ENCODE measurements at regions not wholly inside any gene's neighbourhood (a gene's known extent, or its start where the extent isn't known, plus 50 kb on each side); places are given as distances from the start of the nearest gene placed in this dataset.

DNA sequence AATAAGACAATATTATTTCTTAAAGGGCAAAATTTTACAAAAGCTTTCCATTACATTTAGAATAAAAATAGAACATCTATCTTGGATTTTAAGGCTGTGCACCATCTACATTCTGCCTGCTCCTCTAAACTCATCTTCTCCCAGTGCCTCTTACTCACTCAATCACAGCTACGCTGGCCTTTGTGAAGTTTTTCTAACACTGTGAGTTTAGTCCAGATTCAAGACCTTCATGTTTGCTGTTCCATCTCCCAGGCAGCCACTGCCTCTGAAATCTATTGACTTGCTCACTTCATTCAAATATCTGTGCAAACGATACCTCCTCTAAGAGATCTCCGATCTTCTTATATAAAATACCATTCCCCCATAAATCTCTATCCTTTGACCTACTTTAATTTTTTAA, 673.4 kb upstream of the KIF2B start:
- Histone ChIP-seq H3K4me3 (replicated peaks in 1 of 4; ENCODE audit: control extremely low read depth in 1 of 4, insufficient read depth in 1 of 4, low read depth in 3 of 4, low read length in 4 of 4) (no peak overlapping the region), H3K36me3 (ENCODE audit: control insufficient read depth, insufficient read depth, low read length) (no peaks in the 10 kb centered on the region), H2AFZ (ENCODE audit: low read length) (no peak overlapping the region), H3K79me2 (ENCODE audit: control insufficient read depth, insufficient read depth, low read length) (no peaks in the 10 kb centered on the region), H3K4me1 (ENCODE audit: control insufficient read depth, extremely low read depth, insufficient read depth, low read length) (no peaks in the 10 kb centered on the region), H3K27ac (ENCODE audit: insufficient read depth, low read length) (no peak overlapping the region), H4K20me1 (ENCODE audit: control insufficient read depth, extremely low read depth, insufficient read depth, low read length) (no peaks in the 10 kb centered on the region), H3K27me3 (ENCODE audit: control insufficient read depth, insufficient read depth, low read length) (no peaks in the 10 kb centered on the region), H3K9me3 (ENCODE audit: control insufficient read depth, insufficient read depth, low read depth, low read length) (no peaks in the 10 kb centered on the region), H3K4me2 (ENCODE audit: extremely low read depth, insufficient read depth, low read length) (no peak overlapping the region), H3K9ac (ENCODE audit: insufficient read depth, low read length) (no peak overlapping the region)
- DNase-seq (ENCODE audit: low read depth in 2 of 2): no peak
- TF ChIP-seq, protein P1, sequence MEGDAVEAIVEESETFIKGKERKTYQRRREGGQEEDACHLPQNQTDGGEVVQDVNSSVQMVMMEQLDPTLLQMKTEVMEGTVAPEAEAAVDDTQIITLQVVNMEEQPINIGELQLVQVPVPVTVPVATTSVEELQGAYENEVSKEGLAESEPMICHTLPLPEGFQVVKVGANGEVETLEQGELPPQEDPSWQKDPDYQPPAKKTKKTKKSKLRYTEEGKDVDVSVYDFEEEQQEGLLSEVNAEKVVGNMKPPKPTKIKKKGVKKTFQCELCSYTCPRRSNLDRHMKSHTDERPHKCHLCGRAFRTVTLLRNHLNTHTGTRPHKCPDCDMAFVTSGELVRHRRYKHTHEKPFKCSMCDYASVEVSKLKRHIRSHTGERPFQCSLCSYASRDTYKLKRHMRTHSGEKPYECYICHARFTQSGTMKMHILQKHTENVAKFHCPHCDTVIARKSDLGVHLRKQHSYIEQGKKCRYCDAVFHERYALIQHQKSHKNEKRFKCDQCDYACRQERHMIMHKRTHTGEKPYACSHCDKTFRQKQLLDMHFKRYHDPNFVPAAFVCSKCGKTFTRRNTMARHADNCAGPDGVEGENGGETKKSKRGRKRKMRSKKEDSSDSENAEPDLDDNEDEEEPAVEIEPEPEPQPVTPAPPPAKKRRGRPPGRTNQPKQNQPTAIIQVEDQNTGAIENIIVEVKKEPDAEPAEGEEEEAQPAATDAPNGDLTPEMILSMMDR (conservative IDR thresholded peaks at IDR 0.05 in 1 of 2, IDR thresholded peaks at IDR 0.05 in 1 of 2; ENCODE audit: low read depth in 1 of 2, low read length in 2 of 2): no peak
- no peak for TF ChIP-seq EZH2 (IDR thresholded peaks at IDR 0.05; ENCODE audit: low read length, missing control alignments)

- H3K27ac ChIP-seq (ENCODE audit: insufficient read depth, low read length): no peak overlapping the region
- no peak overlapping the region for H2AFZ ChIP-seq (ENCODE audit: low read length)
- no peak for DNase-seq (ENCODE audit: low read depth in 2 of 2)
- no peaks in the 10 kb centered on the region for H3K4me1 ChIP-seq (ENCODE audit: control insufficient read depth, extremely low read depth, insufficient read depth, low read length)
- no peak for TF ChIP-seq EZH2 (IDR thresholded peaks at IDR 0.05; ENCODE audit: low read length, missing control alignments)
- TF ChIP-seq, protein P1 (conservative IDR thresholded peaks at IDR 0.05 in 1 of 2, IDR thresholded peaks at IDR 0.05 in 1 of 2; ENCODE audit: low read depth in 1 of 2, low read length in 2 of 2): no peak
- H3K9ac ChIP-seq (ENCODE audit: insufficient read depth, low read length): no peak overlapping the region
- H4K20me1 ChIP-seq (ENCODE audit: control insufficient read depth, extremely low read depth, insufficient read depth, low read length): no peaks in the 10 kb centered on the region
- H3K9me3 ChIP-seq (ENCODE audit: control insufficient read depth, insufficient read depth, low read depth, low read length): no peaks in the 10 kb centered on the region
- no peak overlapping the region for H3K4me3 ChIP-seq (replicated peaks in 1 of 4; ENCODE audit: control extremely low read depth in 1 of 4, insufficient read depth in 1 of 4, low read depth in 3 of 4, low read length in 4 of 4)
- H3K79me2 ChIP-seq (ENCODE audit: control insufficient read depth, insufficient read depth, low read length): no peaks in the 10 kb centered on the region
- no peaks in the 10 kb centered on the region for H3K36me3 ChIP-seq (ENCODE audit: control insufficient read depth, insufficient read depth, low read length)
- no peaks in the 10 kb centered on the region for H3K27me3 ChIP-seq (ENCODE audit: control insufficient read depth, insufficient read depth, low read length)
- H3K4me2 ChIP-seq (ENCODE audit: extremely low read depth, insufficient read depth, low read length): no peak overlapping the region
These were observed 674.7 kb upstream of the KIF2B start for GRCh38 chr17:53148058-53148457.

- Histone ChIP-seq H3K79me2 (ENCODE audit: control insufficient read depth, insufficient read depth, low read length) (no peaks in the 10 kb centered on the region), H3K27me3 (ENCODE audit: control insufficient read depth, insufficient read depth, low read length) (no peaks in the 10 kb centered on the region), H2AFZ (ENCODE audit: low read length) (no peak overlapping the region), H3K36me3 (ENCODE audit: control insufficient read depth, insufficient read depth, low read length) (no peaks in the 10 kb centered on the region), H3K9ac (ENCODE audit: insufficient read depth, low read length) (no peak overlapping the region), H4K20me1 (ENCODE audit: control insufficient read depth, extremely low read depth, insufficient read depth, low read length) (no peaks in the 10 kb centered on the region), H3K27ac (ENCODE audit: insufficient read depth, low read length) (no peak overlapping the region), H3K4me2 (ENCODE audit: extremely low read depth, insufficient read depth, low read length) (no peak overlapping the region), H3K9me3 (ENCODE audit: control insufficient read depth, insufficient read depth, low read depth, low read length) (no peaks in the 10 kb centered on the region), H3K4me1 (ENCODE audit: control insufficient read depth, extremely low read depth, insufficient read depth, low read length) (no peaks in the 10 kb centered on the region), H3K4me3 (replicated peaks in 1 of 4; ENCODE audit: control extremely low read depth in 1 of 4, insufficient read depth in 1 of 4, low read depth in 3 of 4, low read length in 4 of 4) (no peak overlapping the region)
- DNase-seq (ENCODE audit: low read depth in 2 of 2): peak in 1 of 2 donors; percentile 1
- no peak for TF ChIP-seq EZH2 (IDR thresholded peaks at IDR 0.05; ENCODE audit: low read length, missing control alignments)
- TF ChIP-seq, protein P1 (conservative IDR thresholded peaks at IDR 0.05 in 1 of 2, IDR thresholded peaks at IDR 0.05 in 1 of 2; ENCODE audit: low read depth in 1 of 2, low read length in 2 of 2): no peak
These were observed 679.8 kb upstream of the KIF2B start for GRCh38 chr17:53142890-53143289.
